ENCODE measurements at regions not wholly inside any gene's neighbourhood (a gene's known extent, or its start where the extent isn't known, plus 50 kb on each side); places are given as distances from the start of the nearest gene placed in this dataset.

GRCh38 chr10:36066102-36066501 is 424.0 kb upstream of the FZD8 start (continued):
- TF ChIP-seq HDAC2 (IDR thresholded peaks at IDR 0.05; ENCODE audit: borderline replicate concordance in 1 of 2, low read depth in 2 of 2, low read length in 2 of 2) (no peak), CBX8 (IDR thresholded peaks at IDR 0.05; ENCODE audit: borderline replicate concordance, low read depth, low read length) (no peak)
